ENCODE measurements at regions not wholly inside any gene's neighbourhood (a gene's known extent, or its start where the extent isn't known, plus 50 kb on each side); places are given as distances from the start of the nearest gene placed in this dataset.

- TF ChIP-seq CTCF (IDR thresholded peaks at IDR 0.05; ENCODE audit: low read depth, low read length, missing control alignments): no peak
- Histone ChIP-seq H3K4me3 (ENCODE audit: low read depth, low read length) (no peak overlapping the region), H3K36me3 (replicated peaks) (peaks cover 16% of the 10 kb centered on the region), H3K27me3 (replicated peaks) (no peaks in the 10 kb centered on the region), H3K27ac (peak overlapping the region; percentile 51)
- no peak for DNase-seq
- in situ Hi-C loops (cut with HindIII; ENCODE audit: low pct_ligation_motif_present, low sequenced_read_pairs): no loop called here
Observed at GRCh38 chr6:71410164-71410566, 121.6 kb downstream of the OGFRL1 start.

GRCh38 chr6:71410681-71411080, 122.1 kb downstream of the OGFRL1 start:
- peak; percentile 60 for DNase-seq
- no peak for TF ChIP-seq CTCF (IDR thresholded peaks at IDR 0.05; ENCODE audit: low read depth, low read length, missing control alignments)
- peak overlapping the region; percentile 45 for H3K27ac ChIP-seq
- peaks cover 21% of the 10 kb centered on the region for H3K36me3 ChIP-seq (replicated peaks)
- H3K27me3 ChIP-seq (replicated peaks): no peaks in the 10 kb centered on the region
- in situ Hi-C loops (cut with HindIII; ENCODE audit: low pct_ligation_motif_present, low sequenced_read_pairs): no loop called here
- H3K4me3 ChIP-seq (ENCODE audit: low read depth, low read length): no peak overlapping the region

GRCh38 chr6:71411882-71412281, 123.3 kb downstream of the OGFRL1 start:
- Histone ChIP-seq H3K27me3 (replicated peaks) (no peaks in the 10 kb centered on the region), H3K36me3 (replicated peaks) (peaks cover 24% of the 10 kb centered on the region), H3K4me3 (ENCODE audit: low read depth, low read length) (no peak overlapping the region), H3K27ac (peak overlapping the region; percentile 22)
- in situ Hi-C loops (cut with HindIII; ENCODE audit: low pct_ligation_motif_present, low sequenced_read_pairs): no loop called here
- no peak for TF ChIP-seq CTCF (IDR thresholded peaks at IDR 0.05; ENCODE audit: low read depth, low read length, missing control alignments)
- no peak for DNase-seq

GRCh38 chr6:71412559-71413140, 124.0 kb downstream of the OGFRL1 start:
- Histone ChIP-seq H3K27me3 (replicated peaks) (no peaks in the 10 kb centered on the region), H3K36me3 (replicated peaks) (peaks cover 26% of the 10 kb centered on the region), H3K27ac (peak overlapping the region; percentile 22), H3K4me3 (ENCODE audit: low read depth, low read length) (no peak overlapping the region)
- no peak for TF ChIP-seq CTCF (IDR thresholded peaks at IDR 0.05; ENCODE audit: low read depth, low read length, missing control alignments)
- in situ Hi-C loops (cut with HindIII; ENCODE audit: low pct_ligation_motif_present, low sequenced_read_pairs): no loop called here
- no peak for DNase-seq

GRCh38 chr6:71414486-71414885, 125.9 kb downstream of the OGFRL1 start:
- no peak for DNase-seq
- no peak for TF ChIP-seq CTCF (IDR thresholded peaks at IDR 0.05; ENCODE audit: low read depth, low read length, missing control alignments)
- in situ Hi-C loops (cut with HindIII; ENCODE audit: low pct_ligation_motif_present, low sequenced_read_pairs): no loop called here
- Histone ChIP-seq H3K27ac (no peak overlapping the region), H3K36me3 (replicated peaks) (peaks cover 24% of the 10 kb centered on the region), H3K4me3 (ENCODE audit: low read depth, low read length) (no peak overlapping the region), H3K27me3 (replicated peaks) (no peaks in the 10 kb centered on the region)

Measured in brain microvascular endothelial cell (primary cell).